H9 (cell line): ENCODE measurements at regions not wholly inside any gene's neighbourhood (a gene's known extent, or its start where the extent isn't known, plus 50 kb on each side); places are given as distances from the start of the nearest gene placed in this dataset.
"Not testable (repeated sequence)": the region's sequence is repeated elsewhere in the genome, so short reads cannot be mapped to it uniquely, and the experiment has no call there.

ENCODE experiments used
- DNase-seq: peaks from one replicate; pipeline ENCODE4 v3.0.0-alpha.2; 2017
- H2AFZ ChIP-seq: one replicate; pipeline ENCODE4 v1.6.1; 2013; ENCODE audit warnings: mild to moderate bottlenecking, low read length, control low read depth, moderate library complexity
- H2AK5ac ChIP-seq: 2 replicates; pipeline ENCODE4 v1.6.1; 2013; ENCODE audit warnings: low read length, control low read depth, mixed read lengths; ENCODE audit not compliant: insufficient read length
- H2BK120ac ChIP-seq: one replicate; pipeline ENCODE4 v1.6.1; 2013; ENCODE audit warnings: low read depth, mild to moderate bottlenecking, low read length, control low read depth, inconsistent platforms; ENCODE audit not compliant: poor library complexity, severe bottlenecking
- H2BK12ac ChIP-seq: 2 replicates; pipeline ENCODE4 v1.6.1; 2013; ENCODE audit warnings: low read length, control low read depth, mixed read lengths, low read depth; ENCODE audit not compliant: insufficient read length
- H2BK15ac ChIP-seq: 2 replicates; pipeline ENCODE4 v1.6.1; 2013; ENCODE audit warnings: low read depth, low read length, control low read depth
- H2BK20ac ChIP-seq: one replicate; pipeline ENCODE4 v1.6.1; 2013; ENCODE audit warnings: low read depth, mild to moderate bottlenecking, low read length, control low read depth, inconsistent platforms; ENCODE audit not compliant: poor library complexity, severe bottlenecking
- H2BK5ac ChIP-seq: 2 replicates; pipeline ENCODE4 v1.6.1; 2013; ENCODE audit warnings: low read length, control low read depth, mixed read lengths; ENCODE audit not compliant: insufficient read length
- H3K14ac ChIP-seq: 2 replicates; pipeline ENCODE4 v1.6.1; 2013; ENCODE audit warnings: low read length, control low read depth; ENCODE audit not compliant: insufficient read depth
- H3K18ac ChIP-seq: 2 replicates; pipeline ENCODE4 v1.6.1; 2013; ENCODE audit warnings: low read depth, mild to moderate bottlenecking, mixed read lengths, low read length, control low read depth; ENCODE audit not compliant: insufficient read length
- H3K23ac ChIP-seq: 2 replicates; pipeline ENCODE4 v1.6.1; 2013; ENCODE audit warnings: low read length, control low read depth, mixed read lengths, low read depth; ENCODE audit not compliant: insufficient read length
- H3K23me2 ChIP-seq: 2 replicates; pipeline ENCODE4 v1.6.1; 2013; ENCODE audit warnings: low read depth, mild to moderate bottlenecking, mixed read lengths, low read length, control low read depth; ENCODE audit not compliant: insufficient read length, poor library complexity, severe bottlenecking
- H3K27ac ChIP-seq: 2 replicates; pipeline ENCODE4 v1.5.1; 2013; ENCODE audit warnings: low read length, control low read depth, mixed read lengths, low read depth; ENCODE audit not compliant: insufficient read length
- H3K27me3 ChIP-seq: 2 replicates; pipeline ENCODE4 v1.6.1; 2013; ENCODE audit warnings: low read length, control low read depth, inconsistent platforms; ENCODE audit not compliant: insufficient read depth
- H3K4ac ChIP-seq: 2 replicates; pipeline ENCODE4 v1.6.1; 2013; ENCODE audit warnings: low read depth, mild to moderate bottlenecking, control low read depth, inconsistent platforms, low read length, moderate library complexity
- H3K4me1 ChIP-seq: 2 replicates; pipeline ENCODE4 v1.6.1; 2013; ENCODE audit warnings: low read length, control low read depth, inconsistent platforms; ENCODE audit not compliant: insufficient read depth
- H3K4me2 ChIP-seq: 2 replicates; pipeline ENCODE4 v1.6.1; 2013; ENCODE audit warnings: low read length, control low read depth, mixed read lengths; ENCODE audit not compliant: insufficient read length, insufficient read depth
- H3K56ac ChIP-seq: 2 replicates; pipeline ENCODE4 v1.6.1; 2013; ENCODE audit warnings: low read depth, mild to moderate bottlenecking, mixed read lengths, low read length, control low read depth; ENCODE audit not compliant: insufficient read length
- H3K79me1 ChIP-seq: 2 replicates; pipeline ENCODE4 v1.6.1; 2013; ENCODE audit warnings: low read depth, mild to moderate bottlenecking, moderate library complexity, low read length, control low read depth, inconsistent platforms; ENCODE audit not compliant: insufficient read depth, poor library complexity, severe bottlenecking
- H3K79me2 ChIP-seq: 2 replicates; pipeline ENCODE4 v1.6.1; 2013; ENCODE audit warnings: low read length, control low read depth, inconsistent platforms; ENCODE audit not compliant: insufficient read depth
- H3K9ac ChIP-seq: 2 replicates; pipeline ENCODE4 v1.6.1; 2013; ENCODE audit warnings: low read length, control low read depth, mixed read lengths; ENCODE audit not compliant: insufficient read length; ENCODE audit errors: extremely low read depth
- H3K9me3 ChIP-seq: one replicate; pipeline ENCODE4 v1.6.1; 2013; ENCODE audit warnings: low read depth, low read length, inconsistent platforms; ENCODE audit not compliant: control insufficient read depth
- H3T11ph ChIP-seq: one replicate; pipeline ENCODE4 v1.6.1; 2013; ENCODE audit warnings: mild to moderate bottlenecking, low read length, control low read depth, inconsistent platforms
- H4K20me1 ChIP-seq: one replicate; pipeline ENCODE4 v1.6.1; 2013; ENCODE audit not compliant: control insufficient read depth, insufficient read length, insufficient read depth
- H4K5ac ChIP-seq: 2 replicates; pipeline ENCODE4 v1.6.1; 2013; ENCODE audit warnings: low read depth, mild to moderate bottlenecking, mixed read lengths, low read length, control low read depth; ENCODE audit not compliant: insufficient read length
- H4K8ac ChIP-seq: replicated peaks from 2 replicates; pipeline ENCODE4 v1.6.1; 2013; ENCODE audit warnings: low read length, control low read depth, mixed read lengths, low read depth; ENCODE audit not compliant: insufficient read length
- H4K91ac ChIP-seq: 2 replicates; pipeline ENCODE4 v1.6.1; 2013; ENCODE audit warnings: low read depth, mild to moderate bottlenecking, moderate library complexity, mixed read lengths, low read length, control low read depth; ENCODE audit not compliant: insufficient read length
- H3K27ac Mint-ChIP-seq, 3 experiments: 2 replicates in 2 of 3; 3 replicates in 1 of 3; pipeline ENCODE4 v1.8.0; 2020 to 2021; ENCODE audit warnings: mixed read lengths in 3 of 3, mild to moderate bottlenecking in 1 of 3, moderate library complexity in 1 of 3
- H3K27me3 Mint-ChIP-seq: 2 replicates; pipeline ENCODE4 v1.8.0; 2021; ENCODE audit warnings: low read depth, mild to moderate bottlenecking, moderate library complexity, mixed read lengths
- H3K36me3 Mint-ChIP-seq, 3 experiments: 2 replicates in 2 of 3; 3 replicates in 1 of 3; pipeline ENCODE4 v1.8.0; 2020 to 2021; ENCODE audit warnings: low read depth in 3 of 3, mixed read lengths in 3 of 3; ENCODE audit not compliant: insufficient read depth in 1 of 3
- H3K4me1 Mint-ChIP-seq, 2 experiments: 2 replicates each; pipeline ENCODE4 v1.8.0; 2020; ENCODE audit warnings: mixed read lengths in 2 of 2
- H3K4me3 Mint-ChIP-seq, 2 experiments: 2 replicates in 1 of 2; 3 replicates in 1 of 2; pipeline ENCODE4 v1.8.0; 2020 to 2021; ENCODE audit warnings: mild to moderate bottlenecking in 2 of 2, mixed read lengths in 2 of 2, moderate library complexity in 1 of 2
- H3K9me3 Mint-ChIP-seq, 2 experiments: 2 replicates in 1 of 2; 3 replicates in 1 of 2; pipeline ENCODE4 v1.8.0; 2020; ENCODE audit warnings: mild to moderate bottlenecking in 2 of 2, mixed read lengths in 2 of 2, moderate library complexity in 1 of 2
- WGBS: extraction: QIAGEN DNeasy Blood & Tissue Kit; methylation state at CpG from one replicate; pipeline ENCODE4 v1.1.7; 2013; ENCODE audit warnings: missing lambda C conversion rate, low lambda C conversion rate, mixed read lengths; ENCODE audit not compliant: insufficient read length; ENCODE audit errors: extremely low coverage; 5-methylcytosine and 5-hydroxymethylcytosine counted together

DNA sequence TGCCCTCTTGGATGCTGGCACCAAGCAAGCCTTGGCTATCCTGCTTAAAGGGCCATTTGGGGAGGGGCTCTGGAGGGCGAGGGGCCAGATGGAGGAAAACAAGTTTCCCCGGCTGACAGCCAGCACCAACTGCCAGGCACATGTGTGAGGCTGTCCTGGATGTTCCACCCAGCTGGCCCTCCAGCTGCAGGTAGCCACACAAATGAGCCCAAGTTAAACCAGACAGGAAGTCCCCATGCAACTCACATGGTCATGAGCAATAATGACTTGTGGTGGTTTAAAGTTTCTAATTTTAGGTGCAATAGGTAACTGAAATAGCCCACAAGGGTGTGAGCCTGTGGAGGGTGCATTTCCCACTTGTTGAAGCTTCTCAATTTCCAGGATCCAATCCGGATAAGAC, 198.0 kb downstream of the OTOP1 start:
- not testable (repeated sequence) for H2BK120ac ChIP-seq, H3K79me2 ChIP-seq, H2AFZ ChIP-seq, H3K27me3 ChIP-seq, H2BK5ac ChIP-seq, H4K8ac ChIP-seq, H4K20me1 ChIP-seq, H3K27ac Mint-ChIP-seq, H3K4ac ChIP-seq, H3K4me3 Mint-ChIP-seq, H3K27ac ChIP-seq, H3K4me2 ChIP-seq, H3K56ac ChIP-seq, H3K23ac ChIP-seq, H4K5ac ChIP-seq, H3K79me1 ChIP-seq, H2BK20ac ChIP-seq, H3K9me3 ChIP-seq, DNase-seq, H2AK5ac ChIP-seq, H3K9ac ChIP-seq, H2BK12ac ChIP-seq, H3K4me1 Mint-ChIP-seq, H3K23me2 ChIP-seq, H4K91ac ChIP-seq, H2BK15ac ChIP-seq, H3T11ph ChIP-seq, H3K18ac ChIP-seq, H3K14ac ChIP-seq, H3K4me1 ChIP-seq
- Mint-ChIP-seq H3K9me3 (peaks cover 0 to 23% of the 10 kb centered on the region in 2 experiments; a peak in 3 of 5 replicates), H3K27me3 (peaks cover 35% of the 10 kb centered on the region), H3K36me3 (peaks cover 0 to 17% (median 6%) of the 10 kb centered on the region in 3 experiments; a peak in 4 of 7 replicates)
- WGBS, result no CpG with 5 or more reads among the region's 3 CpGs

DNA sequence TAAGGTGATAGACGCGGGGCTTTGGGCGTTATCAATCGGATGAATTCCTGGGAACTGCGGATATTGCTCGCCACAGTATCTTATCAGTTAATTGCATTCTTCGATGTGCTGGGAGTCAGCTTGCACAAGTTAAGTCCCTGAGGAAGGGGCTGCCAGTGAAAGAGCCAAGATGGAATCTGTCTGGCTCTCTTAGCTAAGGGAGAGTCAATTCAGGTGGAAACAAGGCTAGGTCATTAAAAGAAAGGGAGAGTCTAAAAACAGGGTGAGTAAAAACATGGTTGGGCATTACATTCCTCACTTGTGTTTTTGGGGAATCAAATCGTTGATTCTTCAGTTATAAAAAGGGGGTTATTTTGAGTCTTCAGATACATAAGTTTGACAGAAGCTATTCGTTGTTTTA, 196.2 kb downstream of the OTOP1 start:
- peaks cover 2 to 29% of the 10 kb centered on the region in 2 experiments; a peak in 3 of 5 replicates for H3K9me3 Mint-ChIP-seq
- not testable (repeated sequence) for H3K79me2 ChIP-seq, H4K5ac ChIP-seq, DNase-seq, H3K4me1 ChIP-seq, H3K9ac ChIP-seq, H3K14ac ChIP-seq, H2BK120ac ChIP-seq, H3K23me2 ChIP-seq, H3K79me1 ChIP-seq, H4K91ac ChIP-seq, H2BK15ac ChIP-seq, H4K8ac ChIP-seq, H2BK12ac ChIP-seq, H2AK5ac ChIP-seq, H2BK5ac ChIP-seq, H2BK20ac ChIP-seq, H4K20me1 ChIP-seq, H3K4ac ChIP-seq, H3K27ac Mint-ChIP-seq, H3K27ac ChIP-seq, H3K9me3 ChIP-seq, H3T11ph ChIP-seq, H3K56ac ChIP-seq, H3K4me2 ChIP-seq, H3K27me3 ChIP-seq, H3K18ac ChIP-seq, H2AFZ ChIP-seq, H3K4me3 Mint-ChIP-seq, H3K23ac ChIP-seq
- H3K27me3 Mint-ChIP-seq, result peaks cover 21% of the 10 kb centered on the region
- no CpG with 5 or more reads among the region's 9 CpGs for WGBS
- peaks cover 16 to 17% of the 10 kb centered on the region in 2 experiments for H3K4me1 Mint-ChIP-seq
- peaks cover 11 to 23% (median 19%) of the 10 kb centered on the region in 3 experiments for H3K36me3 Mint-ChIP-seq
